ENCODE measurements at regions not wholly inside any gene's neighbourhood (a gene's known extent, or its start where the extent isn't known, plus 50 kb on each side); places are given as distances from the start of the nearest gene placed in this dataset.
"Not testable (repeated sequence)": the region's sequence is repeated elsewhere in the genome, so short reads cannot be mapped to it uniquely, and the experiment has no call there.

DNA sequence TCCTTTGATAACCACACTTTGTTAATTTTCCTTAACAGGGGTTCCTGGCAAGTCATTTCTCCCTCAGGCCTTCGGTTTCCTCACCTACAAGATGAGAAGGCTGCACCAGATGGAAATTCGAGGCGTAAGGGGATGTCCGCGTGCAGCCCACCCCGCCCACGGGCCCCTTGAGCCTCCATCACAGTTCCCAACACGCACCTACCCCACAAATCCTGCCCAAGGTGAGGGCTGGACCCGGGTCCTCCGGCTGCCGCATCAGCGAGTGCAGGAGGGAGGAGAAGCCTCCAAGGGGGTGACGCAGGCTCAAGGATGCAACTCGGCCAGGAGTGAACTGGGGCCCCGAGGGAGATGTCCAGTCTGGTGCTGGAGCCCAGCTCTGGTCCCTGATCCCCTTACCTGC lies 169.2 kb upstream of the TP53TG3D start:
- not testable (repeated sequence) for H3K4me3 Mint-ChIP-seq; ATAC-seq (ENCODE audit: low read depth in 2 of 2); DNase-seq; H3K27ac Mint-ChIP-seq; H3K9me3 Mint-ChIP-seq; H3K4me1 Mint-ChIP-seq; H3K4me3 ChIP-seq (ENCODE audit: low read depth, low read length); H3K36me3 Mint-ChIP-seq; H3K27me3 Mint-ChIP-seq; H3K4me1 ChIP-seq (ENCODE audit: control insufficient read depth, insufficient read depth, low read length, poor library complexity, severe bottlenecking); H3K27ac ChIP-seq (ENCODE audit: insufficient read depth, low read length, poor library complexity, severe bottlenecking); H3K27me3 ChIP-seq (ENCODE audit: control insufficient read depth, insufficient read depth, low read length); H3K36me3 ChIP-seq (ENCODE audit: control insufficient read depth, insufficient read depth, low read length); H3K9me3 ChIP-seq (ENCODE audit: control insufficient read depth in 2 of 2, low read length in 2 of 2)

DNA sequence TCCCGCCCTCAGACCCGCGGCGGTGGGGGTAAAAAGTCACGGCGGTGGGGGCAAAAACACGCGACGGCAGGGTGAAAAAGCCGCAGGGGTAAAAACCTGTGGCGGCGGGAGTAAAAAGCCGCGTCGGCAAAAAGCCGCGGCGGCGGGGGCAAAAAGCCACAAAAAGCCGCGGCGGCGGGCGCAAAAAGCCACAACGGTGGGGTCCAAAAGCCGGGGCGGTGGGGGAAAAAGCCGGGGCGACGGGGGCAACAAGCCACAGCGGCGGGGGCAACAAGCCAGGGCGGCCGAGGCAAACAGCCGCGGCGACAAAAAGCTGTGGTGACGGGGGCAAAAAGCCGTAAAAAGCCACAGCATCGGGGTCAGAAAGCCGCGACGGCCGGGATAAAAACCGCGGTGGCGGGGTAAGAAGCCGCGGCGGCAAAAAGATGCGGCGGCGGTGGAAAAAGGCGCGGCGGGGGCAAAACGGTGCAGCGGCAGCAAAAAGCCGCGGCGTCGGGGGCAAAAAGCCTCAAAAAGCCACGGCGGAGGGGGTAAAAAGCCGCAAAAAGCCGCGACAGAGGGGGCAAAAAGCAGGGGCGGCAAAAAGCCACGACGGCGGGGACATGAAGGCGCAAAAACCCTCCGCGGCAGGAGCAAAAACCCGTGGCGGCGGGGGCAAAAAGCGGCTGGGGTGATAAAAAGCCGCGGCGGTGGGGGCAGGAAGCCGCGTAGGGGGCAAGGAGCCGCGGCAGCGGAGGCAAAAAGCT lies 168.3 kb upstream of the TP53TG3D start:
- not testable (repeated sequence) for H3K4me1 ChIP-seq (ENCODE audit: control insufficient read depth, insufficient read depth, low read length, poor library complexity, severe bottlenecking); H3K4me3 ChIP-seq (ENCODE audit: low read depth, low read length); H3K36me3 Mint-ChIP-seq; H3K4me1 Mint-ChIP-seq; DNase-seq; H3K36me3 ChIP-seq (ENCODE audit: control insufficient read depth, insufficient read depth, low read length); H3K27me3 ChIP-seq (ENCODE audit: control insufficient read depth, insufficient read depth, low read length); H3K27me3 Mint-ChIP-seq; ATAC-seq (ENCODE audit: low read depth in 2 of 2); H3K9me3 Mint-ChIP-seq; H3K9me3 ChIP-seq (ENCODE audit: control insufficient read depth in 2 of 2, low read length in 2 of 2); H3K27ac Mint-ChIP-seq; H3K27ac ChIP-seq (ENCODE audit: insufficient read depth, low read length, poor library complexity, severe bottlenecking)
- peak overlapping the region in 3 of 4 donors; percentile 29 to 68 (median 66) for H3K4me3 Mint-ChIP-seq

DNA sequence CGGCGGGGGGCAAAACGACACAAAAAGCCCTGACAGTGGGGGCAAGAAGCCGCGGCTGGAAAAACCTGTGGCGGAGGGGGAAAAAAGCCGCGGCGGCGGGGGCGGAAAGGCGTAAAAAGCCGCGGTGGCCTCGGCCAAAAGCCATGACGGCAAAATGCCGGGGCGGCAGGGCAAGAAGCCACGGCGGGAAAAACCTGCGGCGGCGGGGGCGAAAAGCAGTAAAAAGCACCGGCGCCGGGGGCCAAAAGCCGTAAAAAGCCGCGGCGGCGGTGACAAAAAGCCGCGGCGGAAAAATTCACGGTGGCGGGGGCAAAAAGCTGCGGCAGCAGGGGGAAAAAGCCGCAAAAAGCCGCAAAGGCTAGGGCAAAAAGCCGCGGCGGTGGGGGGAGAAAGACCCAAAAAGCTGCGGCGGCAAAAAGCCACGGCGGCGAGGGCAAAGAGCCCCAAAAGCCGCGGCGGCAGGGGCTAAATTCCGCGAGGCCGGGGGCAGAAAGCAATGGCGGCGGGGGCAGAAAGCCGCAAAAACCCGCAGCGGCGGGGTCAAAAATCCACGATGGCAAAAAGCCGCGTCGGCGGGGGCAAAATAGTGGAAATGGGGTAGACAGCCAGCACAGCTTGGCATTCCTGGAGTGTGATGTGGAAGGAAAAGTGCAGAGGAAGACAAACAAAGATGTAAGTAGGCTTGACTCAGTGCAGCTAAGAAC lies 167.5 kb upstream of the TP53TG3D start:
- H3K4me1 ChIP-seq (ENCODE audit: control insufficient read depth, insufficient read depth, low read length, poor library complexity, severe bottlenecking); H3K36me3 Mint-ChIP-seq; H3K27me3 ChIP-seq (ENCODE audit: control insufficient read depth, insufficient read depth, low read length); H3K4me3 ChIP-seq (ENCODE audit: low read depth, low read length); H3K36me3 ChIP-seq (ENCODE audit: control insufficient read depth, insufficient read depth, low read length); DNase-seq; H3K9me3 ChIP-seq (ENCODE audit: control insufficient read depth in 2 of 2, low read length in 2 of 2); H3K9me3 Mint-ChIP-seq; H3K4me1 Mint-ChIP-seq; H3K27me3 Mint-ChIP-seq; H3K27ac ChIP-seq (ENCODE audit: insufficient read depth, low read length, poor library complexity, severe bottlenecking); H3K27ac Mint-ChIP-seq; ATAC-seq (ENCODE audit: low read depth in 2 of 2): not testable (repeated sequence)
- H3K4me3 Mint-ChIP-seq: peak overlapping the region; percentile 29 to 77 (median 70)

DNA sequence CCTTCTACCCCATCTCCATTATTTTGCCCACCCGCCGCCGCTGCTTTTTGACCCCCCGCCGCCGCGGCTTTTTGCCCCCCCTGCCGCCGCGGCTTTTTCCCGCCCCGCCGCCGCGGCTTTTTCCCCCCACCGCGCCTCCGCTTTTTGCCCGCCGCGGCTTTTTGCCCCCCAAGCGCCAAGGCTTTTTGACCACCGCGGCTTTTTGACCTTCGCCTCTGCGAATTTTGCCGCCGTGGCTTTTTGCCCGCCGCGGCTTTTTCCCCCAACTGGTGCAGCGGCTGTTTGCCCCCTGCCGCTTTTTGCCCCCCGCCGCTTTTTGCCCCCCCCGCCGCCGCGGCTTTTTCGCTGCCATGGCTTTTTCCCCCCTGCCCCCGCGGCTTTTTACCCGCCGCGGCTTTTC lies 137.5 kb upstream of the TP53TG3D start:
- not testable (repeated sequence) for H3K9me3 Mint-ChIP-seq
- H3K4me3 Mint-ChIP-seq: peak overlapping the region in 3 of 4 donors; percentile 61 to 70 (median 65)

GRCh38 chr16:32116080-32116479 lies 137.0 kb upstream of the TP53TG3D start:
- H3K27me3 Mint-ChIP-seq: peaks cover 14% of the 10 kb centered on the region
- DNase-seq: no peak
- Histone ChIP-seq H3K36me3 (ENCODE audit: control insufficient read depth, insufficient read depth, low read length) (no peaks in the 10 kb centered on the region), H3K27ac (ENCODE audit: insufficient read depth, low read length, poor library complexity, severe bottlenecking) (no peak overlapping the region), H3K4me3 (ENCODE audit: low read depth, low read length) (no peak overlapping the region), H3K27me3 (ENCODE audit: control insufficient read depth, insufficient read depth, low read length) (no peaks in the 10 kb centered on the region), H3K9me3 (ENCODE audit: control insufficient read depth in 2 of 2, low read length in 2 of 2) (no peaks in the 10 kb centered on the region), H3K4me1 (ENCODE audit: control insufficient read depth, insufficient read depth, low read length, poor library complexity, severe bottlenecking) (peaks cover 4% of the 10 kb centered on the region)
- H3K36me3 Mint-ChIP-seq: no peaks in the 10 kb centered on the region
- H3K4me3 Mint-ChIP-seq: peak overlapping the region in 3 of 4 donors; percentile 58 to 72 (median 61)
- peaks cover 0 to 2% (median 0%) of the 10 kb centered on the region in 7 donors for H3K9me3 Mint-ChIP-seq
- H3K4me1 Mint-ChIP-seq: no peaks in the 10 kb centered on the region
- no peak overlapping the region for H3K27ac Mint-ChIP-seq
- ATAC-seq (ENCODE audit: low read depth in 2 of 2): no peak

More for the DNA sequence above, 137.5 kb upstream of the TP53TG3D start:
- H3K4me1 ChIP-seq (ENCODE audit: control insufficient read depth, insufficient read depth, low read length, poor library complexity, severe bottlenecking); DNase-seq; H3K36me3 Mint-ChIP-seq; H3K36me3 ChIP-seq (ENCODE audit: control insufficient read depth, insufficient read depth, low read length); H3K27ac ChIP-seq (ENCODE audit: insufficient read depth, low read length, poor library complexity, severe bottlenecking); H3K9me3 ChIP-seq (ENCODE audit: control insufficient read depth in 2 of 2, low read length in 2 of 2); H3K27me3 ChIP-seq (ENCODE audit: control insufficient read depth, insufficient read depth, low read length); ATAC-seq (ENCODE audit: low read depth in 2 of 2); H3K4me3 ChIP-seq (ENCODE audit: low read depth, low read length); H3K4me1 Mint-ChIP-seq; H3K27ac Mint-ChIP-seq: not testable (repeated sequence)
- peaks cover 18% of the 10 kb centered on the region for H3K27me3 Mint-ChIP-seq

GRCh38 chr16:32116533-32116932 lies 136.6 kb upstream of the TP53TG3D start:
- H3K4me1 Mint-ChIP-seq; DNase-seq; H3K27ac ChIP-seq (ENCODE audit: insufficient read depth, low read length, poor library complexity, severe bottlenecking); H3K27ac Mint-ChIP-seq; H3K9me3 ChIP-seq (ENCODE audit: control insufficient read depth in 2 of 2, low read length in 2 of 2); H3K36me3 Mint-ChIP-seq; H3K4me3 ChIP-seq (ENCODE audit: low read depth, low read length); H3K36me3 ChIP-seq (ENCODE audit: control insufficient read depth, insufficient read depth, low read length); H3K9me3 Mint-ChIP-seq; H3K4me1 ChIP-seq (ENCODE audit: control insufficient read depth, insufficient read depth, low read length, poor library complexity, severe bottlenecking); ATAC-seq (ENCODE audit: low read depth in 2 of 2); H3K27me3 ChIP-seq (ENCODE audit: control insufficient read depth, insufficient read depth, low read length): not testable (repeated sequence)
- peak overlapping the region in 2 of 4 donors; percentile 61 to 72 for H3K4me3 Mint-ChIP-seq
- H3K27me3 Mint-ChIP-seq: peaks cover 14% of the 10 kb centered on the region

DNA sequence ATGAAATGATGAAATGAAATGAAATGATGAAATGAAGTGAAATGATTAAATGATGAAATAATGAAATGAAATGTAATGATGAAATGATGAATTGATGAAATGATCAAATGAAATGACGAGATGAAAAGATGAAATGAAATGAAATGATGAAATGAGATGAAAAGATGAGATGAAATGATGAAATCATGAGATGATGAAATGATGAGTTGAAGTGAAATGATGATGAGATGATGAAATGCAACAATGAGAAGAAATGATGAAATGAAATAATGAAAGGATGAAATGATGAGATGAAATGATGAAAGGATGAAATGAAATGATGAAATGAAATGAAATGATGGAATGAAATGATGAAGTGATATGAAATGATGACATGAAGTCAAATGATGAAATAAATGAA lies 132.7 kb upstream of the TP53TG3D start:
- not testable (repeated sequence) for DNase-seq; H3K4me1 Mint-ChIP-seq; H3K9me3 Mint-ChIP-seq; H3K4me3 ChIP-seq (ENCODE audit: low read depth, low read length); H3K27ac Mint-ChIP-seq; H3K27ac ChIP-seq (ENCODE audit: insufficient read depth, low read length, poor library complexity, severe bottlenecking); H3K9me3 ChIP-seq (ENCODE audit: control insufficient read depth in 2 of 2, low read length in 2 of 2); H3K36me3 Mint-ChIP-seq; H3K36me3 ChIP-seq (ENCODE audit: control insufficient read depth, insufficient read depth, low read length); H3K4me1 ChIP-seq (ENCODE audit: control insufficient read depth, insufficient read depth, low read length, poor library complexity, severe bottlenecking); H3K4me3 Mint-ChIP-seq; ATAC-seq (ENCODE audit: low read depth in 2 of 2); H3K27me3 ChIP-seq (ENCODE audit: control insufficient read depth, insufficient read depth, low read length)
- peaks cover 15% of the 10 kb centered on the region for H3K27me3 Mint-ChIP-seq

GRCh38 chr16:32120779-32121178 lies 132.3 kb upstream of the TP53TG3D start:
- H3K36me3 ChIP-seq (ENCODE audit: control insufficient read depth, insufficient read depth, low read length); H3K9me3 ChIP-seq (ENCODE audit: control insufficient read depth in 2 of 2, low read length in 2 of 2); H3K4me1 ChIP-seq (ENCODE audit: control insufficient read depth, insufficient read depth, low read length, poor library complexity, severe bottlenecking); H3K27me3 ChIP-seq (ENCODE audit: control insufficient read depth, insufficient read depth, low read length); H3K4me3 ChIP-seq (ENCODE audit: low read depth, low read length); DNase-seq; H3K9me3 Mint-ChIP-seq; H3K4me3 Mint-ChIP-seq; ATAC-seq (ENCODE audit: low read depth in 2 of 2); H3K27ac ChIP-seq (ENCODE audit: insufficient read depth, low read length, poor library complexity, severe bottlenecking); H3K36me3 Mint-ChIP-seq; H3K4me1 Mint-ChIP-seq; H3K27ac Mint-ChIP-seq: not testable (repeated sequence)
- peaks cover 15% of the 10 kb centered on the region for H3K27me3 Mint-ChIP-seq
